Keratinocyte (primary cell): ENCODE measurements at regions not wholly inside any gene's neighbourhood (a gene's known extent, or its start where the extent isn't known, plus 50 kb on each side); places are given as distances from the start of the nearest gene placed in this dataset.

ENCODE experiments used
- DNase-seq: peaks from one replicate; pipeline ENCODE4 v3.0.0-alpha.2; 2011; ENCODE audit warnings: low read depth, missing footprints, low spot score
- FAIRE-seq: peaks from 2 replicates; lab custom pipeline; 2011; peaks lifted over from hg19 to GRCh38; lab: Jason Lieb, UNC
- H2AFZ ChIP-seq: 2 replicates; pipeline ENCODE4 v1.6.0; 2012; ENCODE audit warnings: low read length, control low read depth, inconsistent platforms; ENCODE audit not compliant: control insufficient read depth
- H3K27ac ChIP-seq: 2 replicates; pipeline ENCODE4 v1.5.1; 2011; ENCODE audit warnings: low read length; ENCODE audit not compliant: control insufficient read depth, insufficient read depth
- H3K27me3 ChIP-seq: 3 replicates; pipeline ENCODE4 v1.6.0; 2011; ENCODE audit warnings: low read length; ENCODE audit not compliant: control insufficient read depth, insufficient read depth; ENCODE audit errors: extremely low read depth
- H3K36me3 ChIP-seq, 2 experiments: 2 replicates in 1 of 2; 3 replicates in 1 of 2; pipeline ENCODE4 v1.5.1; 2011; ENCODE audit warnings: low read length in 2 of 2, mild to moderate bottlenecking in 1 of 2; ENCODE audit not compliant: control insufficient read depth in 2 of 2, insufficient read depth in 2 of 2; ENCODE audit errors: extremely low read depth in 1 of 2
- H3K4me1 ChIP-seq: 3 replicates; pipeline ENCODE4 v1.5.1; 2011; ENCODE audit warnings: low read length; ENCODE audit not compliant: control insufficient read depth, insufficient read depth; ENCODE audit errors: extremely low read depth
- H3K4me2 ChIP-seq: 3 replicates; pipeline ENCODE4 v1.6.0; 2011; ENCODE audit warnings: low read depth, low read length; ENCODE audit not compliant: control insufficient read depth, insufficient read depth; ENCODE audit errors: extremely low read depth
- H3K4me3 ChIP-seq, 3 experiments: fragments of 200-600 bp in 1 of 3; sonication (generic) in 1 of 3; 2 replicates in 2 of 3; 3 replicates in 1 of 3; pipeline ENCODE4 v1.5.1; 2011 to 2016; ENCODE audit warnings: low read length in 3 of 3, mild to moderate bottlenecking in 3 of 3, control low read depth in 2 of 3, inconsistent platforms in 1 of 3, low read depth in 1 of 3, mixed read lengths in 1 of 3, mixed run types in 1 of 3, moderate library complexity in 1 of 3; ENCODE audit not compliant: control insufficient read depth in 2 of 3, insufficient read depth in 2 of 3; ENCODE audit errors: extremely low read depth in 1 of 3
- H3K79me2 ChIP-seq: 2 replicates; pipeline ENCODE4 v1.6.0; 2012; ENCODE audit warnings: low read length; ENCODE audit not compliant: control insufficient read depth, insufficient read depth
- H3K9ac ChIP-seq: 3 replicates; pipeline ENCODE4 v1.6.0; 2011; ENCODE audit warnings: low read length; ENCODE audit not compliant: control insufficient read depth, insufficient read depth; ENCODE audit errors: extremely low read depth
- H3K9me1 ChIP-seq: 3 replicates; pipeline ENCODE4 v1.6.0; 2011; ENCODE audit warnings: low read length; ENCODE audit not compliant: control insufficient read depth, insufficient read depth; ENCODE audit errors: extremely low read depth
- H3K9me3 ChIP-seq: 2 replicates; pipeline ENCODE4 v1.5.1; 2012; ENCODE audit warnings: low read depth, low read length; ENCODE audit not compliant: control insufficient read depth
- H4K20me1 ChIP-seq: 3 replicates; pipeline ENCODE4 v1.6.0; 2011; ENCODE audit warnings: low read length; ENCODE audit not compliant: control insufficient read depth, insufficient read depth; ENCODE audit errors: extremely low read depth
- CTCF ChIP-seq, 3 experiments: IDR thresholded peaks in 1 of 3; conservative IDR thresholded peaks in 1 of 3; optimal IDR thresholded peaks in 1 of 3; 2 replicates in 2 of 3; 3 replicates in 1 of 3; pipeline versions ENCODE3 to v1.5.1; 2011; ENCODE audit warnings: low read length in 3 of 3, mild to moderate bottlenecking in 3 of 3, moderate library complexity in 2 of 3, control low read depth in 1 of 3, inconsistent platforms in 1 of 3; ENCODE audit not compliant: insufficient read depth in 2 of 3; ENCODE audit errors: extremely low read depth in 1 of 3
- EZH2 ChIP-seq: IDR thresholded peaks from one replicate; pipeline ENCODE4 v1.6.1; 2012; ENCODE audit warnings: inconsistent platforms, mild to moderate bottlenecking, low read length, moderate library complexity
- dilution Hi-C: fragments of 300-500 bp; cut with MboI; formaldehyde crosslinking; loops from one replicate; pipeline ENCODE4 v1.7.0; 2020; ENCODE audit warnings: low sequenced_read_pairs; ENCODE audit not compliant: extremely low pct_ligation_motif_present

GRCh38 chr11:70707821-70708220 lies 309.5 kb downstream of the CTTN start:
- no peak for TF ChIP-seq CTCF (optimal IDR thresholded peaks at IDR 0.05 in 1 of 3, IDR thresholded peaks at IDR 0.05 in 1 of 3, conservative IDR thresholded peaks at IDR 0.05 in 1 of 3; ENCODE audit: extremely low read depth in 1 of 3, insufficient read depth in 2 of 3, low read length in 3 of 3)
- no peak for TF ChIP-seq EZH2
- Histone ChIP-seq H2AFZ (no peak overlapping the region), H3K9me3 (peaks cover 6% of the 10 kb centered on the region), H3K9me1 (no peaks in the 10 kb centered on the region), H3K79me2 (no peaks in the 10 kb centered on the region), H3K36me3 (no peaks in the 10 kb centered on the region), H4K20me1 (no peaks in the 10 kb centered on the region), H3K4me1 (no peaks in the 10 kb centered on the region), H3K4me3 (no peak overlapping the region), H3K4me2 (no peak overlapping the region), H3K27me3 (peaks cover 29% of the 10 kb centered on the region), H3K27ac (no peak overlapping the region), H3K9ac (no peak overlapping the region)
- no peak for FAIRE-seq
- no peak for DNase-seq
- dilution Hi-C loops: no loop called here

- Histone ChIP-seq H2AFZ (no peak overlapping the region), H3K27ac (no peak overlapping the region), H3K9me1 (no peaks in the 10 kb centered on the region), H3K9me3 (peaks cover 3% of the 10 kb centered on the region), H3K4me3 (no peak overlapping the region), H3K4me1 (no peaks in the 10 kb centered on the region), H3K79me2 (no peaks in the 10 kb centered on the region), H3K36me3 (no peaks in the 10 kb centered on the region), H3K27me3 (peaks cover 37% of the 10 kb centered on the region), H4K20me1 (no peaks in the 10 kb centered on the region), H3K4me2 (no peak overlapping the region), H3K9ac (no peak overlapping the region)
- dilution Hi-C loops: no loop called here
- TF ChIP-seq CTCF (optimal IDR thresholded peaks at IDR 0.05 in 1 of 3, IDR thresholded peaks at IDR 0.05 in 1 of 3, conservative IDR thresholded peaks at IDR 0.05 in 1 of 3; ENCODE audit: extremely low read depth in 1 of 3, insufficient read depth in 2 of 3, low read length in 3 of 3): no peak
- no peak for TF ChIP-seq EZH2
- FAIRE-seq (no peak), DNase-seq (no peak)
Observed at GRCh38 chr11:70709596-70709995, 311.3 kb downstream of the CTTN start.
